HCT116 (cell line): ENCODE measurements at regions not wholly inside any gene's neighbourhood (a gene's known extent, or its start where the extent isn't known, plus 50 kb on each side); places are given as distances from the start of the nearest gene placed in this dataset.

ENCODE experiments used
- ATAC-seq: fragments of 200-7000 bp; cut with Tn5 transposase; 2 replicates; pipeline ENCODE4 v1.9.1; 2020; ENCODE audit warnings: mild to moderate bottlenecking, moderate library complexity
- BruUV-seq: library from RNA; stranded (reverse); fragments of 400-500 nt; replicated peaks from 2 replicates; lab custom pipeline; 2021; lab: Mats Ljungman, UMichigan
- CTCF ChIA-PET: fragments of 300-600 bp; sonication (Branson Sonifier 250); formaldehyde crosslinking; loops from one replicate; lab custom pipeline; 2021; ENCODE audit warnings: antibody characterized with exemption; lab: Charles Lee
- POLR2A ChIA-PET: fragments of 300-600, 350-600 bp; sonication (Branson Sonifier 250); formaldehyde crosslinking; loops from one replicate; lab custom pipeline; 2021; ENCODE audit warnings: antibody characterized with exemption; lab: Charles Lee
- RAD21 ChIA-PET, 2 experiments: fragments of 300-600 bp; sonication (Branson Sonifier 250); formaldehyde crosslinking; loops; one replicate each; lab custom pipeline; 2023; ENCODE audit warnings: low total read pairs in 2 of 2; ENCODE audit not compliant: uncharacterized antibody in 2 of 2, unreplicated experiment in 2 of 2, low non-redundant PET in 1 of 2; lab: Charles Lee
- DNase-seq: peaks from one replicate; pipeline ENCODE4 v3.0.0-alpha.2; 2010; ENCODE audit warnings: low read depth, low spot score
- H2AFZ ChIP-seq: fragments of 200-600 bp; shearing (Covaris generic), sonication (generic); 2 replicates; pipeline ENCODE4 v1.6.1; 2017; ENCODE audit warnings: low read depth, mixed run types, mixed read lengths, antibody characterized with exemption, low read length; ENCODE audit not compliant: poor library complexity, severe bottlenecking
- H3K27ac ChIP-seq: 2 replicates; pipeline ENCODE4 v1.5.1; 2012; ENCODE audit warnings: low read depth, low read length
- H3K27me3 ChIP-seq: fragments of 200-600 bp; sonication (generic); 2 replicates; pipeline ENCODE4 v1.6.1; 2016; ENCODE audit warnings: mixed run types, low read length, mixed read lengths; ENCODE audit not compliant: insufficient read depth
- H3K36me3 ChIP-seq, 2 experiments: fragments of 200-500 bp in 1 of 2; fragments of 200-600 bp in 1 of 2; sonication (Bioruptor generic) in 1 of 2; sonication (generic) in 1 of 2; 2 replicates each; pipeline versions ENCODE4 v1.5.1 to v1.6.1; 2014 to 2016; ENCODE audit warnings: low read length in 2 of 2, inconsistent platforms in 1 of 2, mixed read lengths in 1 of 2, mixed run types in 1 of 2; ENCODE audit not compliant: insufficient read depth in 2 of 2, control insufficient read depth in 1 of 2
- H3K4me1 ChIP-seq, 2 experiments: fragments of 200-600 bp in 1 of 2; sonication (generic) in 1 of 2; 2 replicates each; pipeline versions ENCODE4 v1.5.1 to v1.6.1; 2012 to 2017; ENCODE audit warnings: low read length in 2 of 2, inconsistent platforms in 1 of 2, mild to moderate bottlenecking in 1 of 2, mixed read lengths in 1 of 2, mixed run types in 1 of 2, moderate library complexity in 1 of 2; ENCODE audit not compliant: insufficient read depth in 2 of 2, control insufficient read depth in 1 of 2
- H3K4me2 ChIP-seq: fragments of 200-600 bp; sonication (generic); 2 replicates; pipeline ENCODE4 v1.6.1; 2017; ENCODE audit warnings: mixed run types, low read length, mixed read lengths
- H3K4me3 ChIP-seq, 2 experiments: fragments of 200-600 bp in 1 of 2; sonication (generic) in 1 of 2; replicated peaks in 1 of 2; 2 replicates each; pipeline ENCODE4 v1.5.1; 2011 to 2016; ENCODE audit warnings: low read length in 2 of 2, control low read depth in 1 of 2, low read depth in 1 of 2, mild to moderate bottlenecking in 1 of 2, mixed read lengths in 1 of 2, mixed run types in 1 of 2
- H3K79me2 ChIP-seq: fragments of 200-600 bp; sonication (generic); 2 replicates; pipeline ENCODE4 v1.6.1; 2017; ENCODE audit warnings: mild to moderate bottlenecking, mixed run types, low read length, moderate library complexity, mixed read lengths; ENCODE audit not compliant: insufficient read depth
- H3K9ac ChIP-seq: fragments of 200-600 bp; sonication (generic); 2 replicates; pipeline ENCODE4 v1.6.1; 2016; ENCODE audit warnings: low read length, mixed read lengths
- H3K9me2 ChIP-seq: fragments of 200-600 bp; sonication (generic), shearing (Covaris generic); 2 replicates; pipeline ENCODE4 v1.6.1; 2017; ENCODE audit warnings: mixed run types, mild to moderate bottlenecking, moderate library complexity; ENCODE audit not compliant: insufficient read depth
- H3K9me3 ChIP-seq, 2 experiments: fragments of 200-500 bp in 1 of 2; fragments of 200-600 bp in 1 of 2; sonication (Bioruptor generic) in 1 of 2; sonication (generic) in 1 of 2; 2 replicates each; pipeline ENCODE4 v1.6.1; 2014 to 2017; ENCODE audit warnings: low read length in 2 of 2, mixed read lengths in 2 of 2, inconsistent platforms in 1 of 2, low read depth in 1 of 2, mild to moderate bottlenecking in 1 of 2, mixed run types in 1 of 2, moderate library complexity in 1 of 2; ENCODE audit not compliant: control insufficient read depth in 1 of 2, insufficient read depth in 1 of 2
- H4K20me1 ChIP-seq: fragments of 200-600 bp; sonication (generic), shearing (Covaris generic); 2 replicates; pipeline ENCODE4 v1.6.1; 2017; ENCODE audit warnings: mixed run types, mild to moderate bottlenecking, moderate library complexity; ENCODE audit not compliant: insufficient read depth
- EZH2phosphoT487 ChIP-seq: fragments of 200-600 bp; IDR thresholded peaks from 2 replicates; pipeline ENCODE4 v1.6.1; 2018; ENCODE audit warnings: antibody characterized with exemption, borderline replicate concordance
- POLR2AphosphoS5 ChIP-seq: IDR thresholded peaks from 2 replicates; pipeline ENCODE4 v1.6.1; 2011; ENCODE audit warnings: mild to moderate bottlenecking, low read depth, low read length, moderate library complexity
- SIN3A ChIP-seq: IDR thresholded peaks from 2 replicates; pipeline ENCODE4 v1.6.1; 2012; ENCODE audit warnings: low read depth
- intact Hi-C: fragments of 100-400 bp; cut with micrococcal nuclease; formaldehyde crosslinking; loops from 2 replicates; pipeline ENCODE4 v1.10.0; 2022
- TF ChIP-seq, protein P1 (sequence below): IDR thresholded peaks from 2 replicates; pipeline ENCODE4 v1.6.1; 2011; ENCODE audit warnings: mild to moderate bottlenecking, low read length, moderate library complexity; ENCODE audit not compliant: insufficient replicate concordance; ENCODE audit errors: extremely low read depth

DNA sequence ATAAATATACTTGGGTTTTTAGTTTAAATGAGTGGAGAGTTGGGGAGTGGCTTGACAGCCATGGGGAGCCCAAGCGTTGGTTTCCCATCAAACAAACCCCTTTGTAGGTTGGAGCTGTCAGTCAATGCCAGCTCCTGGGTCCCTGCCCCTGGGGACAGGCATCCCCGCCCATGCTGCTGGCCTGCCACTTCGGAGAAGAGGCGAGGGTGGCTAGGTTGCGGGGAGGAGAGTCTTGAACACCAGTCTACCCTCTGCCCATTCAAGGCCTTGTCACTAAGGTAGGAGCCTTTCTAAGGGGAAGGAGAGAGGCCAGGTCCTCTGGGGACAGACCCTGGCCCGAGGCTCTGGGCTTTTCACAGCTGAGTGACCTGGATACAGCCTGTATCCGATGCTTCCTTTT is 211.9 kb upstream of the CADM1 start:
- Histone ChIP-seq H3K9me2 (no peaks in the 10 kb centered on the region), H2AFZ (no peak overlapping the region), H3K9me3 (no peaks in the 10 kb centered on the region; a peak in 2 of 4 replicates), H3K4me3 (no peak overlapping the region), H3K79me2 (no peaks in the 10 kb centered on the region), H3K4me2 (no peak overlapping the region), H3K27ac (no peak overlapping the region), H3K36me3 (no peaks in the 10 kb centered on the region), H4K20me1 (no peaks in the 10 kb centered on the region), H3K27me3 (no peaks in the 10 kb centered on the region), H3K4me1 (no peaks in the 10 kb centered on the region), H3K9ac (no peak overlapping the region)
- ChIA-PET POLR2A (no interaction called here), CTCF (no interaction called here), RAD21 (no interaction called here)
- no peak for ATAC-seq
- BruUV-seq: no TSS peak
- TF ChIP-seq, protein P1, sequence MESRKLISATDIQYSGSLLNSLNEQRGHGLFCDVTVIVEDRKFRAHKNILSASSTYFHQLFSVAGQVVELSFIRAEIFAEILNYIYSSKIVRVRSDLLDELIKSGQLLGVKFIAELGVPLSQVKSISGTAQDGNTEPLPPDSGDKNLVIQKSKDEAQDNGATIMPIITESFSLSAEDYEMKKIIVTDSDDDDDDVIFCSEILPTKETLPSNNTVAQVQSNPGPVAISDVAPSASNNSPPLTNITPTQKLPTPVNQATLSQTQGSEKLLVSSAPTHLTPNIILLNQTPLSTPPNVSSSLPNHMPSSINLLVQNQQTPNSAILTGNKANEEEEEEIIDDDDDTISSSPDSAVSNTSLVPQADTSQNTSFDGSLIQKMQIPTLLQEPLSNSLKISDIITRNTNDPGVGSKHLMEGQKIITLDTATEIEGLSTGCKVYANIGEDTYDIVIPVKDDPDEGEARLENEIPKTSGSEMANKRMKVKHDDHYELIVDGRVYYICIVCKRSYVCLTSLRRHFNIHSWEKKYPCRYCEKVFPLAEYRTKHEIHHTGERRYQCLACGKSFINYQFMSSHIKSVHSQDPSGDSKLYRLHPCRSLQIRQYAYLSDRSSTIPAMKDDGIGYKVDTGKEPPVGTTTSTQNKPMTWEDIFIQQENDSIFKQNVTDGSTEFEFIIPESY: no peak
- no peak for DNase-seq
- intact Hi-C loops: no loop called here

DNA sequence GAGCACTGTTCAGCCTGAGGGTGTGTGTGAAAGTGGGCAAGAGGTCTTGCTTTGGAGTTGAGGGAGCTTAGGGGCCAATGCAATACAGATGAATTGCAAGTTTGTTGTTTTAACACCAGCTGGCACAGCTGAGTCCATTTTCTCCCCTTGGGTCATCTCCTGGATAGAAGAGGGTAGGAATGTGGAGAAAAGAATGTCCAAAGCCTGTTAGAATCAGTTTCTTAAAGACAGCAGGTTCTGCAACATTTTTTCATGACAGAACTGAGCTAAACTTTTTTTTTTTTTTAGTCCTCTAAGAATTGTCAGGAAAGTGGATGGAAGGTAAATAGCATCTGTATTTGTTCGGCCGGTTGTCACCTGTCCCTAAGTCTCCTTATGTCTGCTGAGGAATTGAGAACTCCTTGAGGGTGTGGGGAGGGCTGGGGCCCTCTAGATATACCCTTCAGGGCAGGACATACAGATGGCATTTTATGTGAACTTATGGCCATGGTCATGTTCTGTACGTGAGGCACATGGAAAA is 211.1 kb upstream of the CADM1 start:
- H3K4me1 ChIP-seq: no peaks in the 10 kb centered on the region
- ChIA-PET CTCF (no interaction called here), RAD21 (no interaction called here), POLR2A (no interaction called here)
- no peak overlapping the region for H3K4me2 ChIP-seq
- no peak overlapping the region for H3K9ac ChIP-seq
- H3K79me2 ChIP-seq: no peaks in the 10 kb centered on the region
- H3K27ac ChIP-seq: no peak overlapping the region
- H3K9me2 ChIP-seq: no peaks in the 10 kb centered on the region
- intact Hi-C loops: no loop called here
- H3K36me3 ChIP-seq: no peaks in the 10 kb centered on the region
- ATAC-seq: no peak
- no peaks in the 10 kb centered on the region for H3K27me3 ChIP-seq
- TF ChIP-seq POLR2AphosphoS5 (no peak), SIN3A (no peak), EZH2phosphoT487 (no peak)
- no peaks in the 10 kb centered on the region; a peak in 2 of 4 replicates for H3K9me3 ChIP-seq
- H4K20me1 ChIP-seq: no peaks in the 10 kb centered on the region
- DNase-seq: no peak
- H3K4me3 ChIP-seq: no peak overlapping the region
- no TSS peak for BruUV-seq
- H2AFZ ChIP-seq: no peak overlapping the region
